Stomach (tissue), 8 donors: ENCODE measurements at regions not wholly inside any gene's neighbourhood (a gene's known extent, or its start where the extent isn't known, plus 50 kb on each side); places are given as distances from the start of the nearest gene placed in this dataset.

Experiments used
- DNase-seq, 2 donors: peaks; one replicate each; pipeline versions ENCODE4 v3.0.0 to v3.0.0-alpha.2; 2013 to 2019
- H3K27ac ChIP-seq, 5 donors: fragments of 200-600 bp in 4 of 5; sonication (generic) in 4 of 5; one replicate each; pipeline ENCODE4 v1.5.1; 2013 to 2019; ENCODE audit warnings: mild to moderate bottlenecking in 1 of 5, moderate library complexity in 1 of 5
- H3K27me3 ChIP-seq, 3 donors: fragments of 200-600 bp; sonication (generic); one replicate each; pipeline ENCODE4 v1.5.1; 2017 to 2019; ENCODE audit warnings: mixed run types in 1 of 3
- H3K36me3 ChIP-seq, 4 donors: fragments of 200-600 bp; sonication (generic); 1 replicate in 3 of 4; 2 replicates in 1 of 4; pipeline ENCODE4 v1.5.1; 2016 to 2019
- H3K4me1 ChIP-seq, 4 donors: fragments of 200-600 bp; sonication (generic); one replicate each; pipeline ENCODE4 v1.5.1; 2016 to 2019
- H3K4me3 ChIP-seq, 4 donors: fragments of 200-600 bp; sonication (generic) in 3 of 4; one replicate each; pipeline ENCODE4 v1.5.1; 2016 to 2019; ENCODE audit warnings: mild to moderate bottlenecking in 1 of 4
- H3K9me3 ChIP-seq, 4 donors: fragments of 200-600 bp; sonication (generic); one replicate each; pipeline ENCODE4 v1.5.1; 2016 to 2019
- CTCF ChIP-seq, 7 experiments: fragments of 450-650 bp in 4 of 7; fragments of 200-600 bp in 3 of 7; sonication (generic) in 3 of 7; IDR thresholded peaks; one replicate each; pipeline ENCODE4 v1.5.1; 2016 to 2019; ENCODE audit warnings: antibody characterized with exemption in 7 of 7, control low read depth in 2 of 7, mild to moderate bottlenecking in 1 of 7
- EP300 ChIP-seq: sonication (generic); formaldehyde crosslinking; IDR thresholded peaks from one replicate; pipeline ENCODE4 v1.6.1; 2017; ENCODE audit warnings: antibody characterized with exemption
- POLR2A ChIP-seq, 4 donors: fragments of 450-650 bp; IDR thresholded peaks; one replicate each; pipeline ENCODE4 v1.6.1; 2016; ENCODE audit warnings: antibody characterized with exemption in 4 of 4, control low read depth in 2 of 4, mild to moderate bottlenecking in 1 of 4, moderate library complexity in 1 of 4
- POLR2AphosphoS5 ChIP-seq, 3 donors: sonication (generic); formaldehyde crosslinking; IDR thresholded peaks; one replicate each; pipeline ENCODE4 v1.6.1; 2016; ENCODE audit warnings: antibody characterized with exemption in 3 of 3
- WGBS, 5 donors: extraction: QIAGEN DNeasy Blood & Tissue Kit in 3 of 5; methylation state at CpG; one replicate each; pipeline versions ENCODE4 v1.1.5 to v1.1.7; 2013 to 2018; 5-methylcytosine and 5-hydroxymethylcytosine counted together
- intact Hi-C: fragments of 100-400 bp; cut with DNase I; formaldehyde crosslinking; loops from one replicate; pipeline ENCODE4 v1.15.1; 2023; ENCODE audit warnings: low total_unique reads
- donor health status: healthy with polysubstance abuse.
- donor health status: Bipolar disorder and iron deficiency.
- donor health status: healthy.

- DNase-seq = no peak
- TF ChIP-seq POLR2A (IDR thresholded peaks at IDR 0.05) (no peak), CTCF (IDR thresholded peaks at IDR 0.05) (no peak), EP300 (no peak), POLR2AphosphoS5 (IDR thresholded peaks at IDR 0.05) (no peak)
- Histone ChIP-seq H3K4me3 (no peak overlapping the region), H3K27me3 (no peaks in the 10 kb centered on the region), H3K27ac (no peak overlapping the region), H3K9me3 (no peaks in the 10 kb centered on the region), H3K36me3 (no peaks in the 10 kb centered on the region), H3K4me1 (no peaks in the 10 kb centered on the region)
- intact Hi-C loops = no loop called here
- 42 to 73% (median 50%) methylated on average over 2 of the region's 2 CpGs for WGBS, 5 donors
Measured at GRCh38 chr12:93080452-93080851, 151.4 kb upstream of the EEA1 start.

GRCh38 chr12:93080994-93081809, 152.1 kb upstream of the EEA1 start:
- Histone ChIP-seq H3K4me1 (no peaks in the 10 kb centered on the region), H3K9me3 (peaks cover 0 to 4% (median 1%) of the 10 kb centered on the region in 4 donors), H3K36me3 (no peaks in the 10 kb centered on the region), H3K27me3 (no peaks in the 10 kb centered on the region), H3K4me3 (no peak overlapping the region), H3K27ac (no peak overlapping the region)
- intact Hi-C loops = no loop called here
- no peak for DNase-seq
- 75 to 83% (median 79%) methylated on average over 10 of the region's 10 CpGs for WGBS, 5 donors
- TF ChIP-seq POLR2A (IDR thresholded peaks at IDR 0.05) (no peak), EP300 (no peak), CTCF (IDR thresholded peaks at IDR 0.05) (no peak), POLR2AphosphoS5 (IDR thresholded peaks at IDR 0.05) (no peak)

GRCh38 chr12:93081810-93082165, 152.7 kb upstream of the EEA1 start:
- no peak for DNase-seq
- 85 to 95% (median 92%) methylated on average over 4 of the region's 4 CpGs for WGBS, 5 donors
- Histone ChIP-seq H3K36me3 (no peaks in the 10 kb centered on the region), H3K9me3 (peaks cover 0 to 9% (median 3%) of the 10 kb centered on the region in 4 donors), H3K4me3 (no peak overlapping the region), H3K27ac (no peak overlapping the region), H3K4me1 (no peaks in the 10 kb centered on the region), H3K27me3 (no peaks in the 10 kb centered on the region)
- intact Hi-C loops = no loop called here
- TF ChIP-seq POLR2AphosphoS5 (IDR thresholded peaks at IDR 0.05) = no peak
- TF ChIP-seq CTCF (IDR thresholded peaks at IDR 0.05) = no peak
- TF ChIP-seq POLR2A (IDR thresholded peaks at IDR 0.05) = no peak
- no peak for TF ChIP-seq EP300

- Histone ChIP-seq H3K4me3 (no peak overlapping the region), H3K27ac (no peak overlapping the region), H3K27me3 (no peaks in the 10 kb centered on the region), H3K4me1 (no peaks in the 10 kb centered on the region), H3K9me3 (peaks cover 0 to 9% (median 3%) of the 10 kb centered on the region in 4 donors), H3K36me3 (no peaks in the 10 kb centered on the region)
- TF ChIP-seq POLR2A (IDR thresholded peaks at IDR 0.05) (no peak), POLR2AphosphoS5 (IDR thresholded peaks at IDR 0.05) (no peak), CTCF (IDR thresholded peaks at IDR 0.05) (no peak), EP300 (no peak)
- DNase-seq = no peak
- WGBS, 5 donors = 80 to 90% (median 88%) methylated on average over 4 of the region's 4 CpGs
- intact Hi-C loops = no loop called here
Measured at GRCh38 chr12:93085383-93086287, 156.5 kb upstream of the EEA1 start.
